ENCODE measurements at regions not wholly inside any gene's neighbourhood (a gene's known extent, or its start where the extent isn't known, plus 50 kb on each side); places are given as distances from the start of the nearest gene placed in this dataset.

DNA sequence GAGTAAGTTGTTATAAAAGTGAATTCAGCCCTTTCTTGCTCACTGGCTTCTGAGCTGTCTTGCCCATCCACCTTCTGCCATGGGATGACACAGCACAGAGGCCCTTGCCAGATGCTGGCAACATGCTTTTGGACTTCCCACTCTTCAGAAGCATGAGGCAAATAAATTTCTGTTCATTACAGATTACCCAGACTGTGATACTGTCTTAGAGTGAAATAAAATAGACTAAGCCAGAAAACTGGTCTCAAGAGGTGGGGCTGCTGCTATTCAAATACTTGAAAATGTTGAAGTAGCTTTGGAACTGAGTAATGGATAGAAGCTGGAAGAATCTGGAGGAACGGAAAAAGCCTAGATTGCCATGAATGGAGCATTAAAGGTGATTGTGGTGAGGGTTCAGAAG is 170.4 kb downstream of the ZMAT3 start:
- TF ChIP-seq, protein P1, sequence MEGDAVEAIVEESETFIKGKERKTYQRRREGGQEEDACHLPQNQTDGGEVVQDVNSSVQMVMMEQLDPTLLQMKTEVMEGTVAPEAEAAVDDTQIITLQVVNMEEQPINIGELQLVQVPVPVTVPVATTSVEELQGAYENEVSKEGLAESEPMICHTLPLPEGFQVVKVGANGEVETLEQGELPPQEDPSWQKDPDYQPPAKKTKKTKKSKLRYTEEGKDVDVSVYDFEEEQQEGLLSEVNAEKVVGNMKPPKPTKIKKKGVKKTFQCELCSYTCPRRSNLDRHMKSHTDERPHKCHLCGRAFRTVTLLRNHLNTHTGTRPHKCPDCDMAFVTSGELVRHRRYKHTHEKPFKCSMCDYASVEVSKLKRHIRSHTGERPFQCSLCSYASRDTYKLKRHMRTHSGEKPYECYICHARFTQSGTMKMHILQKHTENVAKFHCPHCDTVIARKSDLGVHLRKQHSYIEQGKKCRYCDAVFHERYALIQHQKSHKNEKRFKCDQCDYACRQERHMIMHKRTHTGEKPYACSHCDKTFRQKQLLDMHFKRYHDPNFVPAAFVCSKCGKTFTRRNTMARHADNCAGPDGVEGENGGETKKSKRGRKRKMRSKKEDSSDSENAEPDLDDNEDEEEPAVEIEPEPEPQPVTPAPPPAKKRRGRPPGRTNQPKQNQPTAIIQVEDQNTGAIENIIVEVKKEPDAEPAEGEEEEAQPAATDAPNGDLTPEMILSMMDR (IDR thresholded peaks at IDR 0.05), result no peak
- TF ChIP-seq POLR2A (IDR thresholded peaks at IDR 0.05), result no peak

All from transverse colon (tissue), 3 donors.